WERI-Rb-1 (cell line): ENCODE measurements at regions not wholly inside any gene's neighbourhood (a gene's known extent, or its start where the extent isn't known, plus 50 kb on each side); places are given as distances from the start of the nearest gene placed in this dataset.
"Not testable (repeated sequence)": the region's sequence is repeated elsewhere in the genome, so short reads cannot be mapped to it uniquely, and the experiment has no call there.

Experiments used
- DNase-seq: peaks from one replicate; pipeline ENCODE4 v3.0.0-alpha.2; 2020
- H3K27ac ChIP-seq: fragments of 250-450 bp; sonication (Bioruptor Pico); 2 replicates; pipeline ENCODE4 v1.5.1; 2020; ENCODE audit warnings: mild to moderate bottlenecking, moderate library complexity
- H3K27me3 ChIP-seq: fragments of 250-450 bp; sonication (Bioruptor Pico); 2 replicates; pipeline ENCODE4 v1.5.1; 2021; ENCODE audit warnings: mild to moderate bottlenecking, low read depth, moderate library complexity; ENCODE audit not compliant: insufficient read depth, severe bottlenecking
- H3K36me3 ChIP-seq: fragments of 250-450 bp; sonication (Bioruptor Pico); 2 replicates; pipeline ENCODE4 v1.5.1; 2020; ENCODE audit warnings: mild to moderate bottlenecking, moderate library complexity
- H3K4me3 ChIP-seq: 2 replicates; pipeline ENCODE4 v1.5.1; 2011; ENCODE audit warnings: low read depth, mild to moderate bottlenecking, control low read depth, low read length
- H3K9me3 ChIP-seq: fragments of 250-450 bp; sonication (Bioruptor Pico); 2 replicates; pipeline ENCODE4 v1.5.1; 2021; ENCODE audit warnings: mild to moderate bottlenecking, moderate library complexity; ENCODE audit not compliant: severe bottlenecking
- TF ChIP-seq, protein P1 (sequence below): IDR thresholded peaks from 2 replicates; pipeline ENCODE4 v1.5.1; 2011; ENCODE audit warnings: low read depth, mild to moderate bottlenecking, control low read depth, inconsistent platforms, low read length

GRCh38 chr18:30684825-30685481 lies 357.6 kb downstream of the DSC3 start:
- Histone ChIP-seq H3K9me3 (no peaks in the 10 kb centered on the region), H3K36me3 (no peaks in the 10 kb centered on the region), H3K4me3 (no peak overlapping the region), H3K27me3 (no peaks in the 10 kb centered on the region), H3K27ac (no peak overlapping the region)
- DNase-seq = no peak
- TF ChIP-seq, protein P1, sequence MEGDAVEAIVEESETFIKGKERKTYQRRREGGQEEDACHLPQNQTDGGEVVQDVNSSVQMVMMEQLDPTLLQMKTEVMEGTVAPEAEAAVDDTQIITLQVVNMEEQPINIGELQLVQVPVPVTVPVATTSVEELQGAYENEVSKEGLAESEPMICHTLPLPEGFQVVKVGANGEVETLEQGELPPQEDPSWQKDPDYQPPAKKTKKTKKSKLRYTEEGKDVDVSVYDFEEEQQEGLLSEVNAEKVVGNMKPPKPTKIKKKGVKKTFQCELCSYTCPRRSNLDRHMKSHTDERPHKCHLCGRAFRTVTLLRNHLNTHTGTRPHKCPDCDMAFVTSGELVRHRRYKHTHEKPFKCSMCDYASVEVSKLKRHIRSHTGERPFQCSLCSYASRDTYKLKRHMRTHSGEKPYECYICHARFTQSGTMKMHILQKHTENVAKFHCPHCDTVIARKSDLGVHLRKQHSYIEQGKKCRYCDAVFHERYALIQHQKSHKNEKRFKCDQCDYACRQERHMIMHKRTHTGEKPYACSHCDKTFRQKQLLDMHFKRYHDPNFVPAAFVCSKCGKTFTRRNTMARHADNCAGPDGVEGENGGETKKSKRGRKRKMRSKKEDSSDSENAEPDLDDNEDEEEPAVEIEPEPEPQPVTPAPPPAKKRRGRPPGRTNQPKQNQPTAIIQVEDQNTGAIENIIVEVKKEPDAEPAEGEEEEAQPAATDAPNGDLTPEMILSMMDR = no peak

GRCh38 chr18:30683836-30684235 lies 358.7 kb downstream of the DSC3 start:
- no peaks in the 10 kb centered on the region for H3K27me3 ChIP-seq
- no peak for DNase-seq
- no peaks in the 10 kb centered on the region for H3K9me3 ChIP-seq
- no peaks in the 10 kb centered on the region for H3K36me3 ChIP-seq
- no peak overlapping the region for H3K4me3 ChIP-seq
- TF ChIP-seq, protein P1 = no peak
- H3K27ac ChIP-seq = no peak overlapping the region

DNA sequence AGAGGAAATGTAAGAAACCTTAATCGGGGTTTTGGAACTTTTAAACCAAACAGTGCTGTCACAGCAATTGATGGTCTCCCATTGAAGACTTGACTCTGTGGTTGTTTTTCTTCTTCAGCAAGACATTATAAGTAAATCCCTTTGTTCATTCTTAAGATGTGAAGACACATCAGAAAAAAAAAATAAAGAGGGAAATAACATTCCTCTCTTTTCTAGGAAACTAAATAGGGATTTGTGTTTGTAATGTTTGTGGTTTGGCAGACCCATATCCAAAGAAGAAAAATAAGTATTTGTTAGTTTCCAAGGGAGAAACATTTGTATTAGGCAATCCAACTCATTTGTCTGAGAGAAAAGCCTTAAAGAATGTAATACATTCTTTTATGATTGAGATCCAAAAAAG lies 359.9 kb downstream of the DSC3 start:
- no peaks in the 10 kb centered on the region for H3K9me3 ChIP-seq
- DNase-seq = no peak
- TF ChIP-seq, protein P1 = no peak
- no peaks in the 10 kb centered on the region for H3K27me3 ChIP-seq
- no peak overlapping the region for H3K27ac ChIP-seq
- H3K4me3 ChIP-seq = no peak overlapping the region
- no peaks in the 10 kb centered on the region for H3K36me3 ChIP-seq

- TF ChIP-seq, protein P1 = no peak
- no peak overlapping the region for H3K27ac ChIP-seq
Observed at GRCh38 chr18:30679285-30679930, 363.1 kb downstream of the DSC3 start.

DNA sequence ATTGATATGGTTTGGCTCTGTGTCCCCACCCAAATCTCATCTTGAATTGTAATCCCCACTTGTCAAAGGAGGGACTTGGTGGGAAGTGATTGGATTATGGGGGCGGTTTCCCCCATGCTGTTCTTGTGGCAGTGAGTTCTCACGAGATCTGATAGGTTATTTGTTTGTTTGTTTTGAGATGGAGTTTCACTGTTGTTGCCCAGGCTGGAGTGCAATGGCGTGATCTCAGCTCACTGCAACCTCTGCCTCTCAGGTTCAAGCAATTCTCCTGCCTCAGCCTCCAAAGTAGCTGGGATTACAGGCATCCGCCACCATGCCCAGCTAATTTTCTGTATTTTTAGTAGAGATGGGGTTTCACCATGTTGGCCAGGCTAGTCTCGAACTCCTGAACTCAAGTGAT lies 364.7 kb downstream of the DSC3 start:
- H3K9me3 ChIP-seq, H3K27me3 ChIP-seq, H3K27ac ChIP-seq, H3K4me3 ChIP-seq, H3K36me3 ChIP-seq, DNase-seq: not testable (repeated sequence)

More at GRCh38 chr18:30679285-30679930, 363.1 kb downstream of the DSC3 start:
- H3K27me3 ChIP-seq = no peaks in the 10 kb centered on the region
- H3K9me3 ChIP-seq = no peaks in the 10 kb centered on the region
- H3K36me3 ChIP-seq = no peaks in the 10 kb centered on the region
- no peak overlapping the region for H3K4me3 ChIP-seq
- DNase-seq = no peak

DNA sequence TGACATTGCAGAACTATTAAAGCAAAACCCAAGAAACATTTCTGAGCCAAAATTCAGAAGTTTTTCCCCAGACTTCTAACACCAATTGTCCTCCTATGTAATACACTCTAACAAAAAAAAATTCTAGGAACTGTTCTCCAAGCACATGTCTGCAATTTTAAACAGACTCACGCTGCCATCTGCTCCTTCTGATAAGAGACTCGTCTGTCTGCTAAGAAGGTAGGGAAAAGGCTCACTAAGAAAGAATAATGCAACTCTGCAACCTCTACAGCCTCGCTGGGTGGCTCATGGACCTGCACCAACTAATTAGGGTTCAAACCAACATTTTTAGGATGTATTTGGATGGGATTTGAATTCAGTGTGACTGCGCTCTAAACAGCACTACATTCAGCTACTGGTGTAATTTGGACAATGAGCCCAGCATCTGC lies 366.5 kb downstream of the DSC3 start:
- Histone ChIP-seq H3K9me3 (no peaks in the 10 kb centered on the region), H3K27me3 (no peaks in the 10 kb centered on the region), H3K36me3 (no peaks in the 10 kb centered on the region), H3K27ac (no peak overlapping the region; the same call in 1 of the 2 replicates), H3K4me3 (peak overlapping the region; percentile 21; the same call in 1 of the 2 replicates)
- TF ChIP-seq, protein P1 = no peak
- peak; percentile 25 for DNase-seq
